NCI-H128 (cell line): ENCODE measurements at regions not wholly inside any gene's neighbourhood (a gene's known extent, or its start where the extent isn't known, plus 50 kb on each side); places are given as distances from the start of the nearest gene placed in this dataset.
"Not testable (repeated sequence)": the region's sequence is repeated elsewhere in the genome, so short reads cannot be mapped to it uniquely, and the experiment has no call there.

Experiments used
- DNase-seq: peaks from one replicate; lab custom pipeline; 2025; ENCODE audit not compliant: unreplicated experiment; lab: John Stamatoyannopoulos, UW

GRCh38 chr10:3255075-3255474, 82.5 kb upstream of the PITRM1 start:
- no peak for DNase-seq

- not testable (repeated sequence) for DNase-seq
Measured at GRCh38 chr10:3253974-3254373, 81.4 kb upstream of the PITRM1 start.

- no peak for DNase-seq
Measured at GRCh38 chr10:3251172-3251571, 78.6 kb upstream of the PITRM1 start.

GRCh38 chr10:3249307-3249889, 76.8 kb upstream of the PITRM1 start:
- no peak for DNase-seq

GRCh38 chr10:3248526-3249306, 76.1 kb upstream of the PITRM1 start:
- no peak for DNase-seq

GRCh38 chr10:3245395-3245794, 72.8 kb upstream of the PITRM1 start:
- no peak for DNase-seq

GRCh38 chr10:3241967-3242650, 69.5 kb upstream of the PITRM1 start:
- no peak for DNase-seq

- no peak for DNase-seq
Measured at GRCh38 chr10:3241274-3241921, 68.8 kb upstream of the PITRM1 start.

GRCh38 chr10:3239920-3240894, 67.6 kb upstream of the PITRM1 start:
- no peak for DNase-seq

- DNase-seq = no peak
Measured at GRCh38 chr10:3239066-3239919, 66.7 kb upstream of the PITRM1 start.

- DNase-seq = no peak
Measured at GRCh38 chr10:3238115-3238871, 65.7 kb upstream of the PITRM1 start.

GRCh38 chr10:3237530-3237929, 64.9 kb upstream of the PITRM1 start:
- no peak for DNase-seq

GRCh38 chr10:3236644-3237404, 64.2 kb upstream of the PITRM1 start:
- DNase-seq = no peak

- DNase-seq = no peak
Measured at GRCh38 chr10:3235996-3236510, 63.5 kb upstream of the PITRM1 start.

GRCh38 chr10:3235395-3235794, 62.8 kb upstream of the PITRM1 start:
- DNase-seq = no peak

GRCh38 chr10:3233486-3233990, 61.0 kb upstream of the PITRM1 start:
- DNase-seq = no peak

- no peak for DNase-seq
Measured at GRCh38 chr10:3231951-3232730, 59.6 kb upstream of the PITRM1 start.
